HFFc6 (cell line): ENCODE measurements at regions not wholly inside any gene's neighbourhood (a gene's known extent, or its start where the extent isn't known, plus 50 kb on each side); places are given as distances from the start of the nearest gene placed in this dataset.
"Not testable (repeated sequence)": the region's sequence is repeated elsewhere in the genome, so short reads cannot be mapped to it uniquely, and the experiment has no call there.

Experiments
- DNase-seq: peaks from one replicate; pipeline ENCODE4 v3.0.0-alpha.2; 2018
- H3K27ac Mint-ChIP-seq: 2 replicates; pipeline ENCODE4 v1.8.0; 2020; ENCODE audit warnings: mild to moderate bottlenecking, mixed read lengths
- H3K27me3 Mint-ChIP-seq: 2 replicates; pipeline ENCODE4 v1.8.0; 2021; ENCODE audit warnings: mild to moderate bottlenecking, moderate library complexity, mixed read lengths; ENCODE audit not compliant: insufficient read depth
- H3K36me3 Mint-ChIP-seq: 2 replicates; pipeline ENCODE4 v1.8.0; 2021; ENCODE audit warnings: low read depth, mixed read lengths
- H3K4me1 Mint-ChIP-seq: 2 replicates; pipeline ENCODE4 v1.8.0; 2020; ENCODE audit warnings: low read depth, mixed read lengths
- H3K4me3 Mint-ChIP-seq: 2 replicates; pipeline ENCODE4 v1.8.0; 2020; ENCODE audit warnings: mild to moderate bottlenecking, moderate library complexity, mixed read lengths
- H3K9me3 Mint-ChIP-seq: 2 replicates; pipeline ENCODE4 v1.8.0; 2020; ENCODE audit warnings: mild to moderate bottlenecking, mixed read lengths
- TF ChIP-seq, protein P1 (sequence below): fragments of 200-600 bp; sonication (generic); IDR thresholded peaks from 2 replicates; pipeline ENCODE4 v1.5.0; 2021; ENCODE audit warnings: antibody characterized with exemption, mild to moderate bottlenecking

DNA sequence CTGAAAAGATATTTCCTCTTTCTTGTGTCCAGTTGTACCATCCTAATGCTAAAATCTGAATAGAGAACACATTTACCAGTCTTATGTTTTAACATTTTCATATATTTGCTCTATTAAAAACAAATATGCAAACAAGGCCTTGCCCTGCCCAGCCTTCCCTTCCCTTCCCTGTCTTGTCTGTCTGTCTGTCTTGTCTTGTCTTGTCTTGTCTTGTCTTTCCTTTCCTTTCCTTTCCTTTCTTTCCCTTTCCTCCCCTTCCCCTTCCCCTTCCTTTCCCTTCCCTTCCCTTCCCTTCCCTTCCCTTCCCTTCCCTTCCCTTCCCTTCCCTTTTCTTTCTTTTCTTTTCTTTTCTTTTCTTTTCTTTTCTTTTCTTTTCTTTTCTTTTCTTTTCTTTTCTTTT is 1103.5 kb downstream of the STIM2 start:
- H3K4me3 Mint-ChIP-seq: no peak overlapping the region

DNA sequence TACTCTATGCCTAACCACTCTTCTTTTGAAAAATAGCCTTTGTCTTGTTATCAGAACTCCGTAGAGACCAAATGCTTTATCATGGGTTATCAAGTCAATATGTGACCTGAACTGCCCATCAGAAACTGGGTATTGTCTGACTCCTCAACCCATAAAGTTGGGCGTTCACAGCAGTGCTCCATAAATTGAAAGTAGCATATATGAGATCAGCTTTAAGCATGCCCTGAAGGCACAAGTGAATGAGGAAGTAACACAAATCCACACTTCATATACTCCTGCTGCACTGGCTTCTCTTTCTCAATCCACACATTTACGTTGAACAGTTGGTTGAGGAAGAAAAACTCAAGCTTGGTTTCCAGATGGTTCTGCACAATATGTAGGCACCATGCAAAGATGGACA is 1106.0 kb downstream of the STIM2 start:
- TF ChIP-seq, protein P1, sequence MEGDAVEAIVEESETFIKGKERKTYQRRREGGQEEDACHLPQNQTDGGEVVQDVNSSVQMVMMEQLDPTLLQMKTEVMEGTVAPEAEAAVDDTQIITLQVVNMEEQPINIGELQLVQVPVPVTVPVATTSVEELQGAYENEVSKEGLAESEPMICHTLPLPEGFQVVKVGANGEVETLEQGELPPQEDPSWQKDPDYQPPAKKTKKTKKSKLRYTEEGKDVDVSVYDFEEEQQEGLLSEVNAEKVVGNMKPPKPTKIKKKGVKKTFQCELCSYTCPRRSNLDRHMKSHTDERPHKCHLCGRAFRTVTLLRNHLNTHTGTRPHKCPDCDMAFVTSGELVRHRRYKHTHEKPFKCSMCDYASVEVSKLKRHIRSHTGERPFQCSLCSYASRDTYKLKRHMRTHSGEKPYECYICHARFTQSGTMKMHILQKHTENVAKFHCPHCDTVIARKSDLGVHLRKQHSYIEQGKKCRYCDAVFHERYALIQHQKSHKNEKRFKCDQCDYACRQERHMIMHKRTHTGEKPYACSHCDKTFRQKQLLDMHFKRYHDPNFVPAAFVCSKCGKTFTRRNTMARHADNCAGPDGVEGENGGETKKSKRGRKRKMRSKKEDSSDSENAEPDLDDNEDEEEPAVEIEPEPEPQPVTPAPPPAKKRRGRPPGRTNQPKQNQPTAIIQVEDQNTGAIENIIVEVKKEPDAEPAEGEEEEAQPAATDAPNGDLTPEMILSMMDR: no peak
- no peak for DNase-seq
- no peaks in the 10 kb centered on the region; the same call in 1 of the 2 replicates for H3K27me3 Mint-ChIP-seq
- no peaks in the 10 kb centered on the region for H3K9me3 Mint-ChIP-seq
- H3K4me1 Mint-ChIP-seq: peaks cover 4% of the 10 kb centered on the region; the same call in 1 of the 2 replicates
- no peaks in the 10 kb centered on the region for H3K36me3 Mint-ChIP-seq
- H3K27ac Mint-ChIP-seq: no peak overlapping the region
- H3K4me3 Mint-ChIP-seq: no peak overlapping the region

More for the DNA sequence above, 1103.5 kb downstream of the STIM2 start:
- H3K36me3 Mint-ChIP-seq: no peaks in the 10 kb centered on the region
- TF ChIP-seq, protein P1: no peak
- H3K4me1 Mint-ChIP-seq: no peaks in the 10 kb centered on the region; the same call in 1 of the 2 replicates
- DNase-seq: no peak
- H3K9me3 Mint-ChIP-seq: no peaks in the 10 kb centered on the region
- no peak overlapping the region for H3K27ac Mint-ChIP-seq
- H3K27me3 Mint-ChIP-seq: no peaks in the 10 kb centered on the region

DNA sequence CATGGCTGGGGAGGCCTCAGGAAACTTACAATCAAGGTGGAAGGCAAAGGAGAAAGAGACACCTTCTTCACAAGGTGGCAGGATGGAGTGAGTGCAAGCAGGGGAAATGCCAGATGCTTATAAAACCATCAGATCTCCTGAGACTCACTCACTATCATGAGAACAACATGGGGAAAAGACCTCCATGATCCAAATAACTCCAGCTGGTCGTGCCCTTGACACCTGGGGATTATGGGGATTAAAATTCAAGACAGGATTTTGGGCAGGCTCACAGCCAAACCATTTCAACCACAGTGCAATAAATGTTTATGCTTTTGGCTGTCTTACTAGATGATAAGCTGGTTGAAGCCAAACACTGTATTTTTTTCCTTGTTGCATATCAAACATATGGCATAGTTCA is 1112.4 kb downstream of the STIM2 start:
- TF ChIP-seq, protein P1: no peak
- H3K4me1 Mint-ChIP-seq: peaks cover 4% of the 10 kb centered on the region; the same call in 1 of the 2 replicates
- H3K4me3 Mint-ChIP-seq: no peak overlapping the region
- H3K9me3 Mint-ChIP-seq: no peaks in the 10 kb centered on the region
- H3K27me3 Mint-ChIP-seq: no peaks in the 10 kb centered on the region; the same call in none of the 2 replicates
- no peak overlapping the region for H3K27ac Mint-ChIP-seq
- H3K36me3 Mint-ChIP-seq: peaks cover 5% of the 10 kb centered on the region; the same call in 1 of the 2 replicates
- no peak for DNase-seq

DNA sequence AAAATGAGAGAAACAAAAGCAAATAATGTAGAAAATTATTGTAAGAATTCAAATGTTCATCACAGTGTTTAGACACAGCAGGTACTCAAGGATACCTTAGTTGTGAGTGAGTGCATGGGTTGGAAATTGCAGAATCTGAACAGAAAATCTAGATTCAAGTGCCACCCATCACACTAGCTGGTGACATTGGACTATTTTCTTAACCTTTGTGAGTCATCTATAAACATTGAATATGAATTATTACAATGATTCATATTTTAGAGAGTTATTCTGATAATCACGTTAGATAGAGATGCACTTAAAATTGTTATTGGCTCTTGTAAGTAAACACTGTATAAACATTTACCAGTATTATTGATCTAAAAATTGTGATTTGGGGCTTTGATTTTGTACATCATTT is 1113.1 kb downstream of the STIM2 start:
- DNase-seq: no peak
- Mint-ChIP-seq H3K4me1 (peaks cover 4% of the 10 kb centered on the region; the same call in 1 of the 2 replicates), H3K9me3 (no peaks in the 10 kb centered on the region), H3K27me3 (no peaks in the 10 kb centered on the region; the same call in none of the 2 replicates), H3K4me3 (no peak overlapping the region), H3K27ac (no peak overlapping the region), H3K36me3 (peaks cover 5% of the 10 kb centered on the region; the same call in 1 of the 2 replicates)
- TF ChIP-seq, protein P1: no peak

DNA sequence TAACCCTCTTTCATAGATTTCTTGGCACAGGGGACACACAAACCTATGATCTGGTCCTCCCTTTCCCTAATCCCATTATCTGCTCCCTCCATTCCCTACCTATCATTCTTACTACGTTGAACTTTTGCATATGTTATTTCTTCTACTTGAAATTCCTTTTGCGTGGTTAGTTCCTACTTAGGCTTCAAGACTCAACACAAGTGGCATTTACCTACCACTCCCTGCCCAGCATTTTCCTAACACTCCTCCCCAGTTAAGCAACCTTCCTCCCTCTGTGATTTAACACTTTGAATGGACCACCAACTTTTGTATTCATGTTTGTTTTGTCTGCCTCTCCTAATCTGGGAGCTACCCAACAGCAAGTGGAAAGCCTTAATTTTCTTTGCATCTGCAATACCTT is 1113.7 kb downstream of the STIM2 start:
- DNase-seq: no peak
- peaks cover 6% of the 10 kb centered on the region for H3K9me3 Mint-ChIP-seq
- H3K27me3 Mint-ChIP-seq: no peaks in the 10 kb centered on the region; the same call in none of the 2 replicates
- peaks cover 3% of the 10 kb centered on the region; the same call in 1 of the 2 replicates for H3K4me1 Mint-ChIP-seq
- peaks cover 11% of the 10 kb centered on the region for H3K36me3 Mint-ChIP-seq
- TF ChIP-seq, protein P1: no peak
- H3K4me3 Mint-ChIP-seq: no peak overlapping the region
- no peak overlapping the region for H3K27ac Mint-ChIP-seq

DNA sequence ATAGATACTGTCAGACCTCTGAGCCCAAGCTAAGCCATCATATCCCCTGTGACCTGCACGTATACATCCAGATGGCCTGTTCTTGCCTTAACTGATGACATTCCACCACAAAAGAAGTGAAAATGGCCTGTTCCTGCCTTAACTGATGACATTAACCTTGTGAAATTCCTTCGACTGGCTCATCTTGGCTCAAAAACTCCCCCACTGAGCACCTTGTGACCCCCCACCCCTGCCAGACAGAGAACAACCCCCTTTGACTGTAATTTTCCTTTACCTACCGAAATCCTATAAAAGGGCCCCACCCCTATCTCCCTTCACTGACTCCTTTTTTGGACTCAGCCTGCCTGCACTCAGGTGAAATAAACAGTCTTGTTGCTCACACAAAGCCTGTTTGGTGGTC is 1114.2 kb downstream of the STIM2 start:
- Mint-ChIP-seq H3K9me3 (peaks cover 11% of the 10 kb centered on the region), H3K36me3 (peaks cover 17% of the 10 kb centered on the region)
- H3K27ac Mint-ChIP-seq, H3K27me3 Mint-ChIP-seq, DNase-seq, H3K4me1 Mint-ChIP-seq, H3K4me3 Mint-ChIP-seq: not testable (repeated sequence)

DNA sequence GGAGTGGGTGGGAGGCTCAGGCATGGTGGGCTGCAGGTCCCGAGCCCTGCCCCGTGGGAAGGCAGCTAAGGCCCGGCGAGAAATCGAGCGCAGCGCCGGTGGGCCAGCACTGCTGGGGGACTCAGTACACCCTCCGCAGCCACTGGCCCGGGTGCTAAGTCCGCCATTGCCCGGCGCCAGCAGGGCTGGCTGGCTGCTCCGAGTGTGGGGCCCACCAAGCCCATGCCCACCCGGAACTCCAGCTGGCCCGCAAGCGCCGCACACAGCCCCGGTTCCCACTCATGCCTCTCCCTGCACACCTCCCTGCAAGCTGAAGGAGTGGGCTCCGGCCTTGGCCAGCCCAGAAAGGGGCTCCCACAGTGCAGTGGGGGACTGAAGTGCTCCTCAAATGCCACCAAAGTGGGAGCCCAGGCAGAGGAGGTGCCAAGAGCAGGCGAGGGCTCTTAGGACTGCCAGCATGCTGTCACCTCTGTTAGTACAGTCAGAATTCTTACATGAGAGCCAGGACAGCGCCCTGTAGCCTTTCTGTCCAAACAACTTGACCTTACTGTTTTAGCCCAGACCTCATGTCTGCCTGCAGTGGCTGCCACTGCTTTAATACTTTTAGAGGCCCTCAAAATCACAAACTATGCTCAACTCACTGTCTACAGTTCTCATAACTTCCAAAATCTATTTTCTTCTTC is 1117.9 kb downstream of the STIM2 start:
- not testable (repeated sequence) for DNase-seq
- peaks cover 12% of the 10 kb centered on the region for H3K9me3 Mint-ChIP-seq

More for the DNA sequence above, 1117.9 kb downstream of the STIM2 start:
- not testable (repeated sequence) for H3K4me3 Mint-ChIP-seq, H3K27me3 Mint-ChIP-seq, H3K27ac Mint-ChIP-seq
- peaks cover 15% of the 10 kb centered on the region for H3K4me1 Mint-ChIP-seq
- H3K36me3 Mint-ChIP-seq: peaks cover 19% of the 10 kb centered on the region
